ENCODE measurements at regions not wholly inside any gene's neighbourhood (a gene's known extent, or its start where the extent isn't known, plus 50 kb on each side); places are given as distances from the start of the nearest gene placed in this dataset.

GRCh38 chr10:78755877-78756455, 312.8 kb upstream of the ZMIZ1 start:
- no peak for DNase-seq

GRCh38 chr10:78756604-78757343, 312.0 kb upstream of the ZMIZ1 start:
- no peak for DNase-seq

- no peak for DNase-seq
Measured at GRCh38 chr10:78757344-78757925, 311.3 kb upstream of the ZMIZ1 start.

GRCh38 chr10:78758176-78758575, 310.6 kb upstream of the ZMIZ1 start:
- no peak for DNase-seq

- DNase-seq = no peak
Measured at GRCh38 chr10:78759456-78760120, 309.2 kb upstream of the ZMIZ1 start.

- DNase-seq = no peak
Measured at GRCh38 chr10:78760463-78761310, 308.1 kb upstream of the ZMIZ1 start.

GRCh38 chr10:78761311-78761781, 307.4 kb upstream of the ZMIZ1 start:
- no peak for DNase-seq

- no peak for DNase-seq
Measured at GRCh38 chr10:78762086-78762630, 306.6 kb upstream of the ZMIZ1 start.

- DNase-seq = no peak
Measured at GRCh38 chr10:78763234-78763633, 305.5 kb upstream of the ZMIZ1 start.

- DNase-seq = no peak
Measured at GRCh38 chr10:78763651-78764395, 304.9 kb upstream of the ZMIZ1 start.

GRCh38 chr10:78764436-78764835, 304.3 kb upstream of the ZMIZ1 start:
- no peak for DNase-seq

GRCh38 chr10:78764846-78765430, 303.8 kb upstream of the ZMIZ1 start:
- no peak for DNase-seq

GRCh38 chr10:78765726-78766335, 302.9 kb upstream of the ZMIZ1 start:
- no peak for DNase-seq

GRCh38 chr10:78766603-78767002, 302.2 kb upstream of the ZMIZ1 start:
- DNase-seq = no peak

GRCh38 chr10:78768041-78768835, 300.5 kb upstream of the ZMIZ1 start:
- DNase-seq = no peak

- no peak for DNase-seq
Measured at GRCh38 chr10:78768876-78769275, 299.9 kb upstream of the ZMIZ1 start.

- no peak for DNase-seq
Measured at GRCh38 chr10:78769526-78769925, 299.2 kb upstream of the ZMIZ1 start.

- no peak for DNase-seq
Measured at GRCh38 chr10:78770167-78771090, 298.3 kb upstream of the ZMIZ1 start.

- no peak for DNase-seq
Measured at GRCh38 chr10:78771260-78771659, 297.5 kb upstream of the ZMIZ1 start.

Measured in NCI-H526 treated with DMSO at 0.1 percent for 48 hours (cell line).